HG02642 (cell line): ENCODE measurements at regions not wholly inside any gene's neighbourhood (a gene's known extent, or its start where the extent isn't known, plus 50 kb on each side); places are given as distances from the start of the nearest gene placed in this dataset.
"Not testable (repeated sequence)": the region's sequence is repeated elsewhere in the genome, so short reads cannot be mapped to it uniquely, and the experiment has no call there.

Experiments used
- ATAC-seq: cut with Tn5 transposase; IDR thresholded peaks from one replicate; pipeline ENCODE4 v1.9.1; 2021; ENCODE audit warnings: mild to moderate bottlenecking; ENCODE audit not compliant: unreplicated experiment, poor library complexity

DNA sequence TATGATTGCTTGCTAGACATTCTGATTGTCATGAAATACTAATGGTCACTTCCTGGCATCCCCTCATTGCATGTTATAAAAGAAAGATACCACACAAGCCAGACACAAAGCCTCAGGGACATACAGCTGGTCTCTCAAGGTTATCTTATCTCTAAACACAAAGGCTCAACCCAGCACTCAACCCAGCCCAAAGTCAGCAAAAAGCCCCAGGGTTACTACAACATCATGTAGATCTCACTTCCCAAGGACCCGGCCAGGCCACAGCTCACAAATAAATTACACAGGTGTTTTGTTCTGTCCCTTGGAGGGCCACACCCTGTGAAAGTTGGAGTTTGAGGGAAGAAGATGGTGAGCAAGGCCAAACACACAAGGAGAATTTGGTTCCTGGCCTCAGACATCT, 109.7 kb upstream of the BARHL2 start:
- no peak for ATAC-seq

DNA sequence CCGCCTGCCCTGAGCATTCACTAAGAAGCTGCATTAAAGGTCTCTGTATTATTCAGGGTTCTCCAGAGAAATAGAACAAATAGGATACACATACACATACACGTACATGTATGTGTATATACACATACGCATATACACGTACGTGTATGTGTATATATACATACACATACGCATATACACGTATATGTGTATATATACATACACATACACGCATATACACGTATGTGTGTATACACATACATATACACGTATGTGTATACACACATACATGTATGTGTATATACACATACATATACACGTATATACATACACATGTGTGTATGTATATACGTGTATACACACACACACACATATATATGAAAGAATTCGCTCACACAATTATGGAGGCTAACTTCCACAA, 108.9 kb upstream of the BARHL2 start:
- ATAC-seq = no peak

DNA sequence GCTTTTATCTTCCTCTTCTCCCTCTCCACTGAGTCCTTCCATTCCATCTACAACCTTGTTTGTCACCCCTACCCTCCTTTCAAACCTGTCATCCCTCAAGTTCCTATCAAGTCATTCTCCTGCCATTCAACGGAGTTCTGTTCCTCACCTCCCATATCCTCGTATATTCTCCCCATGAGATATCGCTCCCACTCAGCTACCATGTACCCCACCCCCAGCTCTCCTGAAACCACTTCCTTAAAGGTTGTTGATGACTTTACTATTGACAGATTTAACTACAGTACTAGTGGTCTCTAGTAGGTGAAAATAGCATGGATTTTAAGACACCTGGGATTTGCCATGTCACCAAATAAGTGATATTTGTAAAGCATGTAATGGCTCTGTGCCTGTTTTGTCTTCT, 107.4 kb upstream of the BARHL2 start:
- ATAC-seq = no peak

DNA sequence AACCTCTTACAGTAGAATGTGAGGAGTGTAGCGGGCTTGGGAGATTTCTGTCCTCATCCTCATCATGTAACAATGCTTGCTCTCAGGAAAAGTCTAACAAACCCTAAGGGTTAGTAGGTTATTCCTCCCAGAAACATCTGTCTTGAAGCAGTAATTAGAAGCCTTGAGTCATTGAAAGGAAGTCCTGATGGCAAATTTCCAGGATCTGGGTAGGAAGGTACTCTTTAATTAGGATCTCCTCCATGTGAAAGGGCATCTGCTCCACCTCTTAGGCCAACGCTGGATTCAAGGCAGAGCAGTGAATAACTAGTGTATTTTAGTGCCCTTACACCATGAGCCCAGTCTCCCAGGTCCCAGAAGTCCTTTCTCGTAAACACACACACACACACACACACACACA, 106.6 kb upstream of the BARHL2 start:
- no peak for ATAC-seq

DNA sequence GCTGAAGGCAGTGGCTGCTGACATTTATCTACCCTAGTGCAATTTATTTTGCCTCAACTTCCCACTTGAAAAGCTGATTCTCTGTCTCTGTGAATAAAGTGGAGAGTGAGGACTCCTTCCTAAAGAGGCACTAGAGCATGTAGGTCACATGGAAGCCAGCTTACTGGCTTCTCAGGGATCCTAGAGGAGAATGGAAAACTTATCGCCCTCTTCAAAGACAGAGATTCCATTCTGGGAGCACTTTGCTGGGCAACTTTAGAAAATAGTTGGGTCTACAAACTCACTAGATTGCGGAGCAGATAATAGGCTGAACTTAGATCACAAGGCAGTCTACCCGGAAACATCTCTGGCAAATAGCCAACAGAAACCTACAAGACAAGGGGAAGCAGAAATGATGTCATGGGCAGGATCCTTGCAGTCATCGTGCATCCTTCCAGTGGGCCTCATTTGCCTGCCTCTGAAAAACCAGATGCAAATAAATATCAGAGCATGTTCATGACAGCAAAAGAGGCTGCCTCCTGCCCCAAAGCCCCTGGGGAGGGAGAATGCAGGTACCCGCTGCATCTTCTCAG, 104.8 kb upstream of the BARHL2 start:
- ATAC-seq = no peak

DNA sequence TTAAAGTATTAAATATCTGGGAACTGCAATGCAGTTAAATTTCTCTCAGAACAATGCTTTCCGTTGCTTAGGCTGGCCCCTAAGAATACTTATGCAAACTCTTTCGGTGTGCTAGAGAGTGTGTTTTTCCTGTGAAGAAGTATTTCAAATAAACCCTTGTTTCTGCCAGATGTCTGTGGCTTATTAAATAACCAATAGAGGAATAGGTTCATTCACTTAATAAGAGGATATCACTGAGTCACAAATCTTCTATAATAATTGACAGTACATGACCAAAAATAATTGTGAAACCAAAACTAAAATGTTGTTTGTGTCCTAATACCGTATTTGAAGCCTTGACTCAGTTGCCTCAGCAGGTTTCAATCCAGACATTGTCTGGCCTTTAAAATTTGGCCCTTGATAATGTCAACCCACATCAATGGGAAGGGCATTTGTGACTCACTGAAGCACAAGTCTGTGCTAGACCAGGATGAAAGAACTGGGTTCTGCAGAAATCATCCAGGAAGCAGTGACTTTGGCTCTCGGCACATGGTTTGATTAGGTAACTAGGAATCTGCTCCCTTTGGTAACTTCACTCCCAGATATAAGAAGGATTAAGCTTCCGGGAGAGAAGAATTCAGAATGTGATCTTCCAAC, 104.2 kb upstream of the BARHL2 start:
- ATAC-seq = no peak

DNA sequence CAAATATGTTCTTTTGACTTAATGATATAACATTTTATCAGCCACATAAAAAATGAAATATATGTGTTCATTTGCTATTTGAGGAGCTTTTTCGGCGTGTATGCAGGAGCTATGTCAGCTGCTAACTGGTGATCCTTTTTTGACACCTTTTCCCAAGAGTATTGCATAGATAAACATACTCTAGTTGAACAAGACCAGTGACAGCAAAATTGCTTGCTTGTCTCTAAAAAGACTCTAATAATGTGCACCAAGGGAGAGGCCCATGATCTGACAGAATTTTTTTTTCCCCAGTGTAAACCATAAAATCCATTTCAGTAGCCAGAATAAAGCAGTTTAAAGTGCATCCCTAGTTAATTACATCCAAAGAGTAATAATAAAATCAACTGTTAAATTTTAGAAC, 103.6 kb upstream of the BARHL2 start:
- ATAC-seq = no peak

DNA sequence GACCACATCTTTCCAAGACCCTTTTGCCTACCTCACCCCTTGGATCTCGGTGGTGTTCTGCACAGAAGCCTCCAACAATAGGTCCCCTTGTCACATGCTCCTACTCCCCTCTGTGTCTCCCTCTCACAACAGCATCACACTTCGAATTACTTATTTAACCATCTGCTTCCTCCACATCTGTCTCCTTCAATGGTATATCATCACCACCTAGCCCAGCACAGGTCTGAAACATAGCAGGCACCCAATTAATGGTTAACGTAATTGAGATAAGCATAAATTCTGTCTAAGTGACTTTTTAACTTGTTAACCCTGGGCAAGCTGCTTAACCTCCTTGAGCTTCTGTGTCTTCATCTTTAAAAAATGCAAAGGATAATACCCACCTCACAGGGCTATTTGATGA, 100.3 kb upstream of the BARHL2 start:
- ATAC-seq = no peak

DNA sequence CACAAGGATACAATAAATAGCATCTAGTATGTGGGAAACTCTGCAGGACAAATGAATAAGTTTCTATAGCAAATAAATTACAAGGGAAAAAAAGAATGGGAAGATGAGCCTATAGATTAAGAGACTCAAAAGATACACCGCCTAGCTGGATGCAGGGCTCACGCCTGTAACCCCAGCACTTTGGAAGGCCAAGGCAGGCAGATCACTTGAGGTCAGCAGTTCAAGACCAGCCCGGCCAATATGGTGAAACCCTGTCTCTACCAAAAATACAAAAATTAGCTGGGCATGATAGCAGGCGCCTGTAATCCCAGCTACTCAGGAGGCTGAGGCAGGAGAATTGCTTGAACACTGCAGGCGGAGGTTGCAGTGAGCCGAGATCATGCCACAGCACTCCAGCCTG, 95.1 kb upstream of the BARHL2 start:
- ATAC-seq = not testable (repeated sequence)

DNA sequence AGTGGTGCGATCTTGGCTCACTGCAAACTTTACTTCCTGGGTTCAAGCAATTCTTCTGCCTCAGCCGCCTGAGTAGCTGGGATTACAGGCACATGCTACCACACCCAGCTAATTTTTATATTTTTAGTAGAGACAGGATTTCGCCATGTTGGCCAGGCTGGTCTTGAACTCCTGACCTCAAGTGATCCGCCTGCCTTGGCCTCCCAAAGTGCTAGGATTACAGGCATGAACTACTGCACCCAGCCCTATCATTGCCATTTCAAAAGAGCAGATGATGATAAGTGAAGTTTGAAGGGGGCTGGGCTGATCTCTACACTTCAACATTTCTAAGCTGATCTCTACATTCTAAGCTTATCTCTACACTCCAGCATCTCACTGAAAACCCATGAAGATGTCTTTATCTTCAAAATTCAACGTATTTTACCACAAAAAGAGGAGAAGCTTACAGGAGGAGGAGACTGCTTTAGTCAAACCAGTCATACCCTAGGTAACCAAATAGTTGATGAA, 94.4 kb upstream of the BARHL2 start:
- ATAC-seq = not testable (repeated sequence)

DNA sequence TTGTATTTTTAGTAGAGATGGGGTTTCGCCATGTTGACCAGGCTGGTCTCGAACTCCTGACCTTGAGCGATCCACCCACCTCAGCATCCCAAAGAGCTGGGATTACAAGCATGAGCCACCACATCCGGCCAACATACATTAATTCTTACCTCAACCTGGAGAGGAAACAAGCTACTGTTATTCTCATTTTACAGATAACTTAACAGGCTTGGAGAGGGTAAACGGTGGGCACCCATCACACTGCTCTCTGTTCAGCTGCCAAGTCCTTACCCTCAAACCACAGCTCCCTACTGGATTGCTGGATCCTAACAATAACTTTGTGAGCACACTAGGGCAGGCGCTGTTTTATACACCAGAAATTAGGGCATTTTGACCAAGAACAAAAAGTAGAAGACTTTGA, 93.6 kb upstream of the BARHL2 start:
- ATAC-seq = no peak

DNA sequence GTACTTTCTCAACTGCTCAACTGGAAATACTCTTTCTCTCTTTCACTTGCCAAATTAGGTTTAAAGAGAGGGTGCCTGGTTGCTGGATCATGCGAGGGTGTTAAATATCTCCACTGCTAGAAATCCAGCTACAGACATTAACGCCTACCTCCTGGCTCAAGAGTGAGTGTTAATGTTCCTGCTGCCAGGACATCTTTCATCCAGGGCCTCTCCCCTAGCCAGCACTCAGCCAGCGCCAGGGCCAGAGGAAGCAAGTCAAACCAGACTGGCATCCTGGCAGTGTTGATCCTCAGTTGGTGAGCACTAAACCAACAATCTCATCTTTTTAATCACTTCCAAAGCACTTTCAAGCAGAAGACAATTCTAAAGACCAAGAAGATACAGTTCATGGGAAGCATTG, 92.9 kb upstream of the BARHL2 start:
- ATAC-seq = no peak

DNA sequence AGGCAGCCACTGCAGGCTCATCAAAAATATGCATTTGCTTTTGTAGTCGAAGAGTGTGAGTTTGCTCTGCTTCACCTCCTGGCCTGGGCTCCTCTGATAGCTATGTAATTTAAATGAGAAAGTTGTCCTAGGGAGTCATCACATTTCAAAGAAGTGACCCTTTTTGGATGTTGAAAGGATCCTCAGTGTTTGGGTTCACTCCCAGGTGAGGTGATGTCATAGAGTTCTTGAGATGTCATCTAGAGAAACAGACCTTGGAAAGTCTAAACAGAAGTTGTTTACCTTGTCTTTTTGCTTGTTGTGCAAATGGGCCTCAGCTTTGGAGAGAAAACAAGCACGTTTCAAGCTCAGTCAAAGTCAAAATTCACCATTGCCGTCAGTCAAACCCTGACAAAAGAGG, 92.0 kb upstream of the BARHL2 start:
- ATAC-seq = no peak

DNA sequence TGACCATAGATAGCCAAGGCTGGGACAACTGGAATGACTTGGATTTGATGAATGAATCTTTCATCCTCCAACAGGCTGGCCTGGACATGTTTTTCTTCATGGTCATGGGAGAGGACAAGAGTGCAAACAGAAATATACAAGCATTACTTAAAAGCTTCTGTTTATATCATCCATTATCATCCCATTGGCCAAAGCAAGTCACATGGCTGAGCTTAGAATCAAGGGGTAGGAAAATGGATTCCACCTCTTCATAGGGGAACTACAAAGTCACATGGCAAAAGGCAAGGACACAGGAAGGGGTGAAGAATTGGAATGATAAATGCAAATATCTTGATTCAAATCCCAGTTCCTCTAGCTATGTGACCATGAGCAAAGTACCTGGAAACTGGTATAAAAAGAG, 90.2 kb upstream of the BARHL2 start:
- no peak for ATAC-seq

DNA sequence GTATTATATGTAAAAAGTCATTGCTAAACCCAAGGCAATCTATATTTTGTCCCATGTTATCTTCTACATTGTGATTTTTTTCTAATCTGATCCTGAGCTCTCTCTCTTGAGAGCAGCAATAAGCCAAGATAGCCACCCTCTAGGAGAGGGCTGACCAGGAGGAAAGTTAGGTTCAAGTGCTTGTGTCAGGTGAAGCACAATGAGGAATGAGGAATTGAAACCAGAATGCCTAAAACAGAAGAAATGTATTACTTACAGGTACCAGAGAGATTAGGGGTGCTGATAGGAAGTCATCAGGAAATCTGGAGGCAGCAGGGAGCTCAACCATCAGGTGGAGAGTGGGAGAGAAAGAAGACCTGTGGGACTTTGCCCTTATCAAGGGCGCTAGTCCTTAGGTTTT, 85.5 kb upstream of the BARHL2 start:
- ATAC-seq = no peak

DNA sequence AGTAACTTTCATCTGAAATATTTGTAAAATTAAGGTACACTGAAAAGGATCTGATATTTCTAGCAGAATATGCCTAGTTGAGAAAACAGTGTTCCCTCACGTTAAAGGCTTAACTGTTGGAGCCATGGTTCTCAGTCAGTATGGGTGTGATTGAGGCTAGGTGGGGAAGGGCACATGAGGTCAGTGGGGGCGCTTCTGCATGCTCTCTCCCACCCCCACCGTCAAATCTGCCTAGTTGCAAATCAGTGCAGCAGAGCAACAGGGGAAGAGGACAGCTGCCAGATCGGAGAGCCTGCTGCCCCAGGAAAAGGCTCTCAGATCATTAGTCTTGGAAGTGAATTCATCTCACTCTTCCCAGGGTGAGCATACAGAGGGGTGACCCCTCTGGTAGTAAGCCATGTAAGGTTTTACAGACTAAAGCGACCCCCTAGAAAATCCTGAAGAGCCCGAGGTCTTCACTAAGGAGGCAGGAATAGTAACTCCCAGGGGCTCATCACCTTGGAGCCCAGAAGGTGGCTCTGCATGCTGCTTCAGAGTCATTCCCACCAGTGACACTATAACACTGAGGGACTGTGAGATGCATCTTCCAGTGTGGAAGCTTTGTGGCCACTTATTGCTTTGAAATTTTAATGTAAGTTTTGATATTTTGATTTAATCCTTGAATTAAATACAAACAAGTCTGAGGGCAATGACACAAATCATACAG, 83.1 kb upstream of the BARHL2 start:
- ATAC-seq = no peak

DNA sequence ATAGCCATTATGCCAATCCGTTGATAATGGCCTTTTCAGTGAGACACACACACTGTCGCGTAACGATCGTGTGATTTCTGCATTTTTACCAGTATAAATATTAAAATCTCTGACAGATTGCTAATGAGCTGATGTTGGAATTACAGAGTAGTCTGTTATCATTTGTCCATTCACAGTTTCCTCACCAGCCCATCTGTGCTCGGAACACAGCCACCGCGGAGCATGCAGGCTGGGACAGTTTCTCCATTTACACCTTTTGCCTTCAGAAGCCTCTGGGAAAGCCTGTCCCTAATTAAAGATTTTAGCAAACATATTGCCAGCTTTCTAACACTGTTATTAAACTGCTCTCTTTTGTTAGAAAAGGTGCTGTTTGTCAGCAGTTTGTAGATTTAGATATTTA, 82.2 kb upstream of the BARHL2 start:
- no peak for ATAC-seq

DNA sequence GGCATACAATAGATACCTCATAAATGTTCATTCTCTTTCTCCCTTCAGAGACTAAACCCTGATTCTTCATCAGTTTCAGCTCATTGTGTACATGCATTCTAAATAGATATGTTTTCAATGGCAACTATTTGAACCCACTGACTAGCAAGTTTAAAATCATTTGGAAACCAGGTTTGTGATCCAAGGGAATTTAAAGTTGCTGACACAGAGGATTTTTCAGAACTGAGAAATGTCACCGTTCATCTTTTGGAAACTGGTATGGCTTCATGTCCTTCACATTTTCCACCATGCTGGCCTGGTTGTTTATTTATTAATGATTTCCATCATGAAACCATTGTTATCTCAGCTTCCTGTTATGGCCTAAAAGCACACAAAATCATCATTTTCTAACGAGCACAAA, 81.8 kb upstream of the BARHL2 start:
- ATAC-seq = no peak

DNA sequence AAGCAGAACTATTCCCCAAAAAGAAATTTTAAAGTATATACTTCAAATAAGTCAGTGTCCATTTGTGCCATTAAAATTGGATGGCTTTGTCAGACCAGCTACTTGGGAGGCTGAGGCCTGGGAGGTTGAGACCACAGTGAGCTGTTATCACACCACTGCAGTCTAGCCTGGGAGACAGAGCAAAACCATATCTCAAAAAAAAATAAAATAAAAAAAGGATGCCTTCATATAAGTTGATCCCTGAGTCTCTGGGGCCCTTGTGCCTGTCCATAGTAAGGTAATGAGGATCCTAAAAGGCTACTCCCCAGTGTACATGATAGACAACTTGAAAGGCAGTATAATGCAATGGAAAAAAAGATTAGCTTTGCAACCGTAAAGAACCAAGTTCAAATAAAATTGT, 81.2 kb upstream of the BARHL2 start:
- ATAC-seq = no peak

DNA sequence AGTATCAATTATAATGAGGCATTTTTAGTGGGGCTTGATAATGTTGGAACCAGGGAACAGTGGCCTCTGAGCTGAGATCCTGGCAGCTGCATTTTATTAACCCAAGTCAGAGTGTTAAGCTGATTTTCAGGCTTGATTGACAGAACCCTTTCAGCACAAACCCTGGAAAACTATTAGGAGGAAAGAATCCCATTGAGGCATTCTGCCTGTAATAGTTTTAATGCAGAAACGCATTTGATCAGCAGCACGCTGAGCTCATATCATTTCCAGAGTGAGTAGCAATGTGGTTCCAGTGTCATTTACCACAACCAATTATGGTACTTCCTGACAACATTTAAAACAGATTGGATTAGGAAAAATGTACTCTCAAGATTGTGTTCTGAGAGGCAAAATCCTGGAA, 78.3 kb upstream of the BARHL2 start:
- ATAC-seq = no peak

DNA sequence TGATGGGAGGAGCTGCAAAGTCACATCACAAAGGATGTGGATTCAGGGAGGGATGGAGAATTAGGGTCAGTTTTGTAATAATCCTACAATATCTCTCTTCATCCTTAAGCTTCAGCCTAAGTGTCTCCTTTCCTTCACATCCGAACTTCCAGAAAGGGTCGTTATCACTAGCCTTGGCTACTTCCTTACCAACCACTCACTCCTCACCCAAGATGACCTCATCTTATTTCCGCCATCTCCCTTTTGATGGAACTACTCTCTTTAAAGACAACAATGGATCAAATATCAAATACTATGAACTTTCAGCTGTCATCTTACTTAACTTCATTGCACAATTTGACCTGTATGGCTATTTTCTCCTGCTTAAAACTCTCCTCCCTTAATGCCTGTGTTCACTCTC, 69.6 kb upstream of the BARHL2 start:
- no peak for ATAC-seq
